OCI-LY3 (cell line): ENCODE measurements at regions not wholly inside any gene's neighbourhood (a gene's known extent, or its start where the extent isn't known, plus 50 kb on each side); places are given as distances from the start of the nearest gene placed in this dataset.

ENCODE experiments used
- H2AFZ ChIP-seq: fragments of 200-600, 300-600 bp; shearing (Covaris generic); 2 replicates; pipeline ENCODE4 v1.6.0; 2014; ENCODE audit warnings: antibody characterized with exemption, low read depth, low read length
- H3K27ac ChIP-seq: fragments of 200-600, 300-600 bp; sonication (generic); 2 replicates; pipeline ENCODE4 v1.5.1; 2014; ENCODE audit warnings: mild to moderate bottlenecking, low read length, moderate library complexity, mixed read lengths
- H3K27me3 ChIP-seq: fragments of 200-600, 300-600 bp; sonication (generic); 2 replicates; pipeline ENCODE4 v1.6.1; 2014; ENCODE audit warnings: low read depth, low read length, mixed read lengths
- H3K36me3 ChIP-seq: fragments of 200-600, 300-600 bp; sonication (generic); replicated peaks from 2 replicates; pipeline ENCODE3; 2014; ENCODE audit warnings: low read depth, low read length, mixed read lengths
- H3K4me1 ChIP-seq: fragments of 300-600, 200-600 bp; sonication (generic); 2 replicates; pipeline ENCODE4 v1.6.1; 2014; ENCODE audit warnings: low read length, mixed read lengths
- H3K4me2 ChIP-seq: fragments of 200-600, 300-600 bp; sonication (generic); 2 replicates; pipeline ENCODE4 v1.6.1; 2014; ENCODE audit warnings: low read length, mixed read lengths
- H3K4me3 ChIP-seq: fragments of 300-600, 200-600 bp; sonication (generic); 2 replicates; pipeline ENCODE4 v1.5.1; 2014; ENCODE audit warnings: antibody characterized with exemption, mild to moderate bottlenecking, low read length, moderate library complexity
- H3K79me2 ChIP-seq: fragments of 300-600, 200-600 bp; shearing (Covaris generic); 2 replicates; pipeline ENCODE4 v1.6.1; 2014; ENCODE audit warnings: mild to moderate bottlenecking, low read length, mixed read lengths
- H3K9ac ChIP-seq: fragments of 300-600, 200-600 bp; shearing (Covaris generic); 2 replicates; pipeline ENCODE4 v1.6.0; 2014; ENCODE audit warnings: mild to moderate bottlenecking, low read length, moderate library complexity
- H3K9me3 ChIP-seq: fragments of 200-600, 300-600 bp; shearing (Covaris generic); 2 replicates; pipeline ENCODE4 v1.6.1; 2014; ENCODE audit warnings: low read length, mixed read lengths; ENCODE audit not compliant: insufficient read depth
- H4K20me1 ChIP-seq: fragments of 200-600, 300-600 bp; sonication (generic); 2 replicates; pipeline ENCODE4 v1.6.1; 2016; ENCODE audit warnings: low read length, mixed read lengths; ENCODE audit not compliant: insufficient read depth
- EZH2phosphoT487 ChIP-seq: fragments of 200-600 bp; shearing (Covaris generic); IDR thresholded peaks from 2 replicates; pipeline ENCODE4 v1.6.1; 2018; ENCODE audit warnings: antibody characterized with exemption, mixed run types, low read depth
- TF ChIP-seq, protein P1 (sequence below): fragments of 200-600, 300-600 bp; sonication (generic); IDR thresholded peaks from 2 replicates; pipeline ENCODE4 v1.5.1; 2014; ENCODE audit warnings: antibody characterized with exemption, low read length, low read depth

DNA sequence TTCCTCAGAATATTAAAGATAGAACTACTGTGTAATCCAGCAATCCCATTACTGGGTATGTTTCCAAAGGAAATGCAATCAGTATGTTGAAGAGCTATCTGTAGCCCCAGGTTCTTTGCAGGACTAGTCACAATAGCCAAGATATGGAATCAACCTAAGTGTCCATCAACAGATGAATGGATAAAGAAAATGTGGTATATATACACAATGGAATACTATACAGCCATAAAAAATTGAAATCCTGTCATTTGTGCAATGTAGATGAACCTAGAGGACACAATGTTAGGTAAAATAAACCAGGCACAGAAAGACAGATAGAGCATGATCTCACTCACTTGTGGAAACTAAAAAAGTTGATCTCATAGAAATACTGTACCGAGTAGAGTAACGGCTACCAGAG is 306.0 kb upstream of the MARCKS start:
- no peak for TF ChIP-seq EZH2phosphoT487
- TF ChIP-seq, protein P1, sequence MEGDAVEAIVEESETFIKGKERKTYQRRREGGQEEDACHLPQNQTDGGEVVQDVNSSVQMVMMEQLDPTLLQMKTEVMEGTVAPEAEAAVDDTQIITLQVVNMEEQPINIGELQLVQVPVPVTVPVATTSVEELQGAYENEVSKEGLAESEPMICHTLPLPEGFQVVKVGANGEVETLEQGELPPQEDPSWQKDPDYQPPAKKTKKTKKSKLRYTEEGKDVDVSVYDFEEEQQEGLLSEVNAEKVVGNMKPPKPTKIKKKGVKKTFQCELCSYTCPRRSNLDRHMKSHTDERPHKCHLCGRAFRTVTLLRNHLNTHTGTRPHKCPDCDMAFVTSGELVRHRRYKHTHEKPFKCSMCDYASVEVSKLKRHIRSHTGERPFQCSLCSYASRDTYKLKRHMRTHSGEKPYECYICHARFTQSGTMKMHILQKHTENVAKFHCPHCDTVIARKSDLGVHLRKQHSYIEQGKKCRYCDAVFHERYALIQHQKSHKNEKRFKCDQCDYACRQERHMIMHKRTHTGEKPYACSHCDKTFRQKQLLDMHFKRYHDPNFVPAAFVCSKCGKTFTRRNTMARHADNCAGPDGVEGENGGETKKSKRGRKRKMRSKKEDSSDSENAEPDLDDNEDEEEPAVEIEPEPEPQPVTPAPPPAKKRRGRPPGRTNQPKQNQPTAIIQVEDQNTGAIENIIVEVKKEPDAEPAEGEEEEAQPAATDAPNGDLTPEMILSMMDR, result no peak

DNA sequence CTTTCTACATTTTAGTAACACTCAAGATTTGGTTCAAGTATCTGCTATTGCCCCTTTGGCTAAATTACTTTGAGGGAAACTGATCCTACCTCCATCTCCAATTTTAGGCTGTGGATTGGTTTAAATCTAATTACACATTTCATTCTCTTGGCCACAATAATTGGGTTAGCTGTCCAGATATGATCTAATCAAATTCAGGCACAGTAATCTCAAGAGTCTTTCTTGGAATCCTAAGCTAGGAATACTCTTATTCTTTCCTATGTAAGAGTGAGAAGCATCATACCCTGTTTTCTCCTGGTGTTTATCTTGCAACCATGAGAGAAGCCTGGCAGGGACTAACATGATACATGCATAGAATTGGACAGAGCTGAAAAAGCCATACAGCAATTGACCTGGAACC is 300.4 kb upstream of the MARCKS start:
- Histone ChIP-seq H3K79me2 (no peaks in the 10 kb centered on the region), H3K27ac (no peak overlapping the region), H3K9me3 (no peaks in the 10 kb centered on the region), H3K4me3 (no peak overlapping the region), H3K36me3 (no peaks in the 10 kb centered on the region), H3K9ac (no peak overlapping the region), H3K4me2 (no peak overlapping the region), H2AFZ (no peak overlapping the region), H4K20me1 (no peaks in the 10 kb centered on the region), H3K4me1 (peaks cover 18% of the 10 kb centered on the region), H3K27me3 (no peaks in the 10 kb centered on the region)
- no peak for TF ChIP-seq EZH2phosphoT487
- TF ChIP-seq, protein P1, result no peak

More for the DNA sequence above, 306.0 kb upstream of the MARCKS start:
- no peaks in the 10 kb centered on the region for H3K4me1 ChIP-seq
- H3K36me3 ChIP-seq, result no peaks in the 10 kb centered on the region
- no peak overlapping the region for H3K9ac ChIP-seq
- no peak overlapping the region for H3K4me3 ChIP-seq
- no peaks in the 10 kb centered on the region for H3K9me3 ChIP-seq
- H3K27ac ChIP-seq, result no peak overlapping the region
- H2AFZ ChIP-seq, result no peak overlapping the region
- H3K79me2 ChIP-seq, result no peaks in the 10 kb centered on the region
- H3K27me3 ChIP-seq, result no peaks in the 10 kb centered on the region
- no peaks in the 10 kb centered on the region for H4K20me1 ChIP-seq
- H3K4me2 ChIP-seq, result no peak overlapping the region

DNA sequence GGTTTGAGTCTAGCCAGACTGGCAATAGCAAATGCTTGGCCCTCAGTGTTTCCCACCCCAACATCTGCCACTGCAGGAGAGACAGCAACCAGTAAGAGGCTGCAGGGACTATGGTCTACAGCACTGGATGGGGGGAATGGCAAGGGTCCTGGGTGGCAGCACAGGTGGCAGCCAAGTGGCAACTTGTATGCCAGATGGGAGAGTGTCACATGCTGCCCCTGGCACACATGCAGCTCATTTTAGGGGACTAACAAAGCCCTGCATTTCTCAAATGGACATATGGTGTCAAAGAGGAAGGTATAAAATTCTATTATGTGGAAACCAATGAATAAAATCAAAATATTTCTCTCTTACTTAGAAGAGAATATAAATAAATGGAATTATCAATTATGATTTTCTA is 298.7 kb upstream of the MARCKS start:
- no peaks in the 10 kb centered on the region for H3K79me2 ChIP-seq
- no peaks in the 10 kb centered on the region for H3K9me3 ChIP-seq
- no peaks in the 10 kb centered on the region for H4K20me1 ChIP-seq
- H3K27ac ChIP-seq, result no peak overlapping the region
- no peak for TF ChIP-seq EZH2phosphoT487
- TF ChIP-seq, protein P1, result no peak
- H3K4me1 ChIP-seq, result peaks cover 34% of the 10 kb centered on the region
- H3K4me2 ChIP-seq, result no peak overlapping the region
- H3K27me3 ChIP-seq, result no peaks in the 10 kb centered on the region
- H2AFZ ChIP-seq, result no peak overlapping the region
- no peak overlapping the region for H3K9ac ChIP-seq
- no peaks in the 10 kb centered on the region for H3K36me3 ChIP-seq
- H3K4me3 ChIP-seq, result no peak overlapping the region

DNA sequence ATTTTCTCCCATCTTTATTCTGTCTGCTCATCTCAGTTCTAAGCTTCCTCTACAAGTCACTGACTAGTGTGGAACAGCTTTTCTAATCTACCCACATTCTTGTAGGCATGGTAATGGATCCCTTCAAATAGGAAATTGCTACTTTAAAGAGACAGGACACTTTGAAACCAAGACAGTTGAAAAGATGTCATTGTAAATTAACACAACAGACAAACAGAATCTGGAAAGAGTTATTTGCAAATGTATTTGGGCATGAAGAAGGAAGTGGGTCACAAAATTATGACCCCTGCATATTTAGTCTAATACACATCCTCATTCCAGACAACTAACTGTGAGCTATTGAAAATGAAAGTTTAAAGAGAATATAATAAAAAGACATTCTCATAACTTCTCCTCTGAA is 298.2 kb upstream of the MARCKS start:
- Histone ChIP-seq H3K9me3 (no peaks in the 10 kb centered on the region), H3K27ac (no peak overlapping the region), H2AFZ (0 out of 2 replicates have a peak overlapping the region, but pooled peaks have one; percentile 30), H3K9ac (no peak overlapping the region), H4K20me1 (no peaks in the 10 kb centered on the region), H3K4me3 (no peak overlapping the region), H3K36me3 (no peaks in the 10 kb centered on the region), H3K27me3 (no peaks in the 10 kb centered on the region), H3K79me2 (no peaks in the 10 kb centered on the region), H3K4me2 (no peak overlapping the region), H3K4me1 (peaks cover 38% of the 10 kb centered on the region)
- TF ChIP-seq EZH2phosphoT487, result no peak

DNA sequence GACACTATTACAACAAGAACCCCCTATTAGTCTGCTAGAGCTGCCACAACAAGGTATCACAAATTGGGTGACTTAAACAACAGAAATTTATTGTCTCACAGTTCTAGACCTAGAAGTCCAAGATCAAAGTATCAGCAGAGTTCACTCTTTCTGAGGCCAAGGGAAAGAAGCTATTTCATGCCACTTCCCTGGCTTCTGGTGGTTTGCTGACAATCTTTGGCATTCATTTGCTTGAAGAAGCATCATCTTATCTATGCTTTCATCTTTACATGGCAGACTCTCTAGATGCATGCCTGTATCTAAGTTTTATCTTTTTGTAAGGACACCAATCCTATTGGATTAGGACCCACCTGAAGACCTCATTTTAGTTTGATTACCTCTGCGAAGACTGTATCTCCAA is 296.8 kb upstream of the MARCKS start:
- H3K79me2 ChIP-seq, result no peaks in the 10 kb centered on the region
- no peak overlapping the region for H2AFZ ChIP-seq
- no peak overlapping the region for H3K4me2 ChIP-seq
- TF ChIP-seq EZH2phosphoT487, result no peak
- TF ChIP-seq, protein P1, result no peak
- peaks cover 47% of the 10 kb centered on the region for H3K4me1 ChIP-seq
- H3K9me3 ChIP-seq, result no peaks in the 10 kb centered on the region
- H3K4me3 ChIP-seq, result no peak overlapping the region
- no peaks in the 10 kb centered on the region for H4K20me1 ChIP-seq
- H3K27ac ChIP-seq, result no peak overlapping the region
- no peaks in the 10 kb centered on the region for H3K27me3 ChIP-seq
- no peak overlapping the region for H3K9ac ChIP-seq
- H3K36me3 ChIP-seq, result no peaks in the 10 kb centered on the region
